ENCODE measurements at regions not wholly inside any gene's neighbourhood (a gene's known extent, or its start where the extent isn't known, plus 50 kb on each side); places are given as distances from the start of the nearest gene placed in this dataset.
"Not testable (repeated sequence)": the region's sequence is repeated elsewhere in the genome, so short reads cannot be mapped to it uniquely, and the experiment has no call there.

GRCh38 chrX:104513162-104513561, 52.8 kb upstream of the IL1RAPL2 start:
- no peak for DNase-seq

DNA sequence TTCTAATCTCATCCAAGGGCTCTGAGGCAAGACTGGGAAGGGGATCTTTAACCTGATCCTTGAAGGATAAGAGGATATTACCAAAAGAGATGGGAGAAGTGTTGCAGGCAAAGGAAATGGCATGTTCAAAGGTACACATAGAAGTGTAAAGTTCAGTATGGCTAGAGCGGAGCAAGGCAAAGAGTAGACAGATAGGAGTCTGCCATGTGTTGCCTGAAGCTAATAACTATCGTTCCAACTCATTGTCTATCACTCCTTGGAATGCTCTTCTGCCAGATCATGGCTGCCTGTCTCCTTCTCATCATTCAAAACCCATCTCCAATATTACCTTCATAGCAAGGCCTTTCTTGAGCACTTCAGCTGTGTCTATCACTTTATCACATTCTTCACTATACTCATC, 55.2 kb upstream of the IL1RAPL2 start:
- DNase-seq, result no peak

DNA sequence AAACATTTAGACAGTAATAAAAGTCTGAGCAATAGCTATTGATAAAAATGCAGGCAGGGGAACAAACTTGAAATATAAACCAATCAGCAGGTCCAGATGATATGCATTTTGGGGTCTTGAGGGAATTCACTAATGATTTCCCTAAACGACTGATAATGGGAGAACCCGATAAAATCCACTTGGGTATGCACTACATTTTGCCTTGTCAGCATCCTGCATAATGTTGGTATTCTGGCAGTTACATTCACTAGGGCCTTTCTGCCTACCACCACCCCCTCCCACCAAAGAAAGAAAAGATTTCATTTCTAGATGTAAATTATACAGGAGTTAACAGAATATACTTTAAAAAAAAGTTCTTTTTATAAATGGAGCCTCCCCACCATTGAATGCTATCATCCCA, 63.5 kb upstream of the IL1RAPL2 start:
- DNase-seq, result no peak

GRCh38 chrX:104488811-104489210, 77.2 kb upstream of the IL1RAPL2 start:
- no peak for DNase-seq

GRCh38 chrX:104486691-104487090, 79.3 kb upstream of the IL1RAPL2 start:
- no peak for DNase-seq

DNA sequence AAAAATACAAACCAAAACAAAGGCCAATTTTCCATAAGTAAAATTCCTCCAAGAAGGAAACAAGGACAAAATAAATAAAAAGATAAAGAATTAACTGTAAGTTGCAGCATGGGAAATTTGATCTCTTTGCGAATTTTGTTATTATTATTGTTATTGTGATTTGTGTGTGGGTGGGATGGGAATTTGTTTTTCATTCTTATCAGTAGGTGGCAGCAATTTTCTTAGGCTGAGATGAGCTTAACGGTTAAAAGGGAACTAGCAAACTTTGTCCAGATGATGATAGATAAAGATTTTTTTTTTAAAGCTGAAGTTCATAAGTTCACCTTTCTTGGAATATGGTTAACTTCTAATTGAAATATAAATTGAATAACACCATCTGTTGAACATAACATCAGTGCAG, 83.2 kb upstream of the IL1RAPL2 start:
- no peak for DNase-seq

DNA sequence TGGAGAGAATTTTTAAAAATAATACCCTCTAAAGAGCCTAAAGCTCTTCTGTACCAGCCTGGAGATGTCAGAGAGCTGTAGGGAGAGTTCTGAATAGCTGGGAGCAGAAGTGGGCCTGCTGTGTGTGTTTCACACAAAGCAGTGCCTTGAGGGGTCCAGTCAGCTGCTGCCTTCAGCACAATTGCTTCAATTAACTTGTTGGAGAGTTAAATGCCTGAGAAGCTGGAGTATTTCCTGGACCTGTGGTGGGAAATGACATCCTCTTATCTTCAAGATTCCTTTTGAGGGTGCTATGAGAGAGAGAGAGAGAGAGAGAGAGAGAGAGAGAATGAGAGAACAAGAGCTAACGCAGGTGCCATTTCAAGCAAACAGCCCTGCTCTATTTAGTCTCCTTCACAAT, 96.2 kb upstream of the IL1RAPL2 start:
- DNase-seq, result no peak

DNA sequence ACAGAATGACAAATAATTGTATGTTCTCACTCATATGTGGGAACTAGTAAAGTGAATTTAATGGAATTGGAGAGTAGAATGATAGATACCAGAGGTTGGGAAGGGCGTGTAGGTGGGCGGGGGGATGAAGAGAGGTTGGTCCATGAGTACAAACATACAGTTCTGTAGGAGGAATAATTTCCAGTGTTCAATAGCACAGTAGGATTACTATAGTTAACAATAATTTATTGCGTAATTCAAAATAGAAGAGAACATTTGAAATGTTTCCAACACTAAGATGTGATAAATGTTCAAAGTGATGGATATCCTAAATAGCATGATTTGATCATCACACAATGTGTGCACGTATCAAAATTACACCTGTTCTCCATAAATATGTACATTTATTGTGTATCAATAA, 106.2 kb upstream of the IL1RAPL2 start:
- no peak for DNase-seq

GRCh38 chrX:104457130-104457529, 108.9 kb upstream of the IL1RAPL2 start:
- not testable (repeated sequence) for DNase-seq

GRCh38 chrX:104450316-104450715, 115.7 kb upstream of the IL1RAPL2 start:
- DNase-seq, result no peak

- DNase-seq, result no peak
These were observed 120.4 kb upstream of the IL1RAPL2 start for GRCh38 chrX:104445591-104445990.

DNA sequence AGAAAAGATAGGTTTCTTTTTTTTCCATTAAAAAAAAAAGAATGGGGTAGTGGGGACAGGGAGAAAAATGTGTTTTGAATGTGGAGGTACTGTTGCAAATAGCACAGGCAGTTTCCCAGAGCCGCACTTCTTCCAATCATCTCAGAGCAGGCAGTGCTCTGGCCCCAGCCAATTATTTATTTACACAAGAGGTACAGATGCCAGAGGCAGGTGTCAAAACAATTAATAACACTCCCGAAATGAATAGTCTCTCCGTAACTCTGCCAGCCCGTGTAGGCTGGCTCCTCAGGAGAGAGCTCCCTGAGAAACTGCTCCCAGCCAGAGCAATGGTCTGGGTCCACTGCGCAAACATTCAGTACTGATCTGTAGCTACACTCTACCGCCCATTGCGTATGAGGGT, 130.8 kb upstream of the IL1RAPL2 start:
- no peak for DNase-seq

GRCh38 chrX:104432321-104432720, 133.7 kb upstream of the IL1RAPL2 start:
- DNase-seq, result no peak

- DNase-seq, result no peak
These were observed 135.3 kb upstream of the IL1RAPL2 start for GRCh38 chrX:104430742-104431119.

- no peak for DNase-seq
These were observed 135.8 kb upstream of the IL1RAPL2 start for GRCh38 chrX:104430072-104430741.

DNA sequence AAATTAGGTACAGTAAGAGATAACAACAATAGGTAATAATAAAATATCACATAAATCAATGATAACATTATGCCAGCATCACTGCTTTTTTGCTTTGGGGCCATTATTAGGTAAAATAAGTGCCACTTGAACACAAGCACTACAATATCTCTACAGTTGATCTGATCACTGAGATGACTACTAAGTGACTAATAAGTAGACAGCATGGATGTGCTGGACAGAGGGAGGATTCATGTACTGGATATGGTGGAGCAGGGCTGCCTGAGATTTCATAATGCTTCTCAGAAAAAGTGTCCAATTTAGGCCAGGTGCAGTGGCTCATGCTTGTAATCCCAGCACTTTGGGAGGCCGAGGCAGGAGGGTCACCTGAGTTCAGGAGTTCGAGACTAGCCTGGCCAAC, 137.8 kb upstream of the IL1RAPL2 start:
- no peak for DNase-seq

GRCh38 chrX:104427693-104428092, 138.3 kb upstream of the IL1RAPL2 start:
- DNase-seq, result no peak

GRCh38 chrX:104427073-104427472, 138.9 kb upstream of the IL1RAPL2 start:
- no peak for DNase-seq

DNA sequence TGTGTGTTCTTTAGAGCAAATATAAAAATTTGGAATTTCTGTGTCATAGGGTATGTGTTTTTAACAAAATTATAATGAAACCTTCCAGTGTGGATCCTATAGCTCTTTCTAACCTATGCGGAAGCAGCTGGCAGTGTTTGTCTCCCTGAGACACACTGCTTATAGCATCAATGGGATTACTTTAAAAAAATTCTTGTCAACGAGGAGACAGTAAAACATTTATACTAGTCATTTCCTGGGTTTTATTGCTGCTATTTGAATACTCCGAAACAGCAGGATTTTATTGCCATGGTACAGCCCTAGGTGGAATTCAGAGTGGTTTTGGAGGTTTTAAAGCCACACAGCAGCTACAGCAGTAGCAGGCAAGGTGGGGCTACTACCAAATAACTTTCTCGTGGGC, 145.1 kb upstream of the IL1RAPL2 start:
- no peak for DNase-seq

- DNase-seq, result no peak
These were observed 146.1 kb upstream of the IL1RAPL2 start for GRCh38 chrX:104419926-104420325.

- DNase-seq, result no peak
These were observed 146.8 kb upstream of the IL1RAPL2 start for GRCh38 chrX:104419211-104419610.

DNA sequence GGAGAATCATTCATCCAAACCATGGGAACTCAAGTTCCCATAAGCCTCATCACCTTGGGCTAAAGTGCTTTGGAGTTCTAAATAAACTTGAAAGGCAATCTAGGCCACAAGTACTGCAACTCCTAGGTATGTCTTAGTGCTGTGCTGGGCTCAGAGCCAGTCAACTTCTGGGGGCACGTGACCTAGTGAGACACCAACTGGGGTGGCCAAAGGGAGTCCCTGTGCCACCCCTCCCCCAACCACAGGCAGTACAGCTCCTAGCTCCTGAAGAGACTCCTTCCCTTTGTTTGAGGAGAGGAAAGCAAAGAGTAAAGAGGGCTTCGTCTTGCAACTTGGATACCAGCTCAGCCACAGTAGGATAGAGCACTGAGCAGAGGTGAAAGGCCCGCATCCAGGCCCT, 154.2 kb upstream of the IL1RAPL2 start:
- no peak for DNase-seq

- DNase-seq, result no peak
These were observed 145.7 kb upstream of the ESX1 start for GRCh38 chrX:104400387-104400786.

DNA sequence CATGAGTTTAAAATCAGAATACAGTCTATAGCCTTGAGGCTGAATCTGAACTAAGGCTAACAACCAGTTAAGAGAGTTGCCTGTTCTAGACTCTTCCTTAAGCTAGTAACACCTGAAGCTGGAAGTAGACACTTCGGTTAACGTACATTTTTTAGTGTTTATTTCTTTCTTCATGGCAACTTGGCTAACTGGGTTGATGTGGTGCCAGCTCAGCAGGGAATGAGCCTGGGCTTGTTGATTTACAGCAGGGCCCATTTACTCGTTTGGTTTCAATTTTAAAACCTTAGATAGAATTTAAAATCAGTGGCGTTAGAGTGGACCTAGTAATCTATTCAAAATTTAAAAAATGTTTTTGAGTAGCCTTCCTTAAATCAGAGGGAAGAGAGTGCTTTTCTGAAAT, 137.6 kb upstream of the ESX1 start:
- DNase-seq, result no peak

DNA sequence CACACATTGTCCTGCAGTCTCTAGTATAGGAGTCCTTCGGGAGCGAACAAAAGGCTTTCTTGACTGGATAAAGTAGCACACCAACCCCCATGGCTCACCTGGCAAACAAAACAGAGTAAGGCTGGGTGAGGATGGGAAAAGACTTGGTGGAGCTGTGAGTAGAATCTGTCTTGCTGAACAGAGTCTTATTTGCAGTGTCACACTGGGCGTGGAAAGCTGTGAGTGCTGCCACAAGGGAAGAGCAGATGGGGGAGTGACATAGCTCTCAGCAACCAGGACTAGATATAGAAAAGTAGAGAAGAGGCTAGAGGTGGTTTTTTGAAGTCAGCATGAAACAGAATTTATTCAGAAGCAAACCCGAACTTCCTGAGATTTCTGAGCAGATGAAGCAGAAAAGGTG, 137.2 kb upstream of the ESX1 start:
- DNase-seq, result no peak

GRCh38 chrX:104376937-104377336, 122.2 kb upstream of the ESX1 start:
- DNase-seq, result no peak
